HUDEP-2 (cell line): ENCODE measurements at regions not wholly inside any gene's neighbourhood (a gene's known extent, or its start where the extent isn't known, plus 50 kb on each side); places are given as distances from the start of the nearest gene placed in this dataset.
"Not testable (repeated sequence)": the region's sequence is repeated elsewhere in the genome, so short reads cannot be mapped to it uniquely, and the experiment has no call there.

Experiments
- DNase-seq, 76 experiments: peaks; one replicate each; lab custom pipeline; 2025; ENCODE audit not compliant: unreplicated experiment in 76 of 76; lab: John Stamatoyannopoulos, UW

DNA sequence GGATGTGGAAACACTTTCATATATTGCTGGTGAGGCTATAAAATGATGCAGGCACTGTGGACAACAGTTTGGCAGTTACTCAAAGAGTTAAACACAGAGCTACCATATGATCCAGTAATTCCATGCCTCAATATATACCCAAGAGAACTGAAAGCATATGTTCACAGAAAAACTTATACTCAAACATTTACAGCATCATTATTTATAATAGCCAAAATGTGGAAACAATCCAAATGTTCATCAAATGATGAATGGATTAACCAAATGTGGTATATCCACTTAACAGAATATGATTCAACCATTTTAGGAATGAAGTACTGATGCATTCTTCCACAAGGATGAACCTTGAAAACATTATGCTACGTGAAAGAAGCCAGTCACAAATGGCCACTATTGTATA lies 603.8 kb downstream of the IQCM start:
- no peak for DNase-seq

DNA sequence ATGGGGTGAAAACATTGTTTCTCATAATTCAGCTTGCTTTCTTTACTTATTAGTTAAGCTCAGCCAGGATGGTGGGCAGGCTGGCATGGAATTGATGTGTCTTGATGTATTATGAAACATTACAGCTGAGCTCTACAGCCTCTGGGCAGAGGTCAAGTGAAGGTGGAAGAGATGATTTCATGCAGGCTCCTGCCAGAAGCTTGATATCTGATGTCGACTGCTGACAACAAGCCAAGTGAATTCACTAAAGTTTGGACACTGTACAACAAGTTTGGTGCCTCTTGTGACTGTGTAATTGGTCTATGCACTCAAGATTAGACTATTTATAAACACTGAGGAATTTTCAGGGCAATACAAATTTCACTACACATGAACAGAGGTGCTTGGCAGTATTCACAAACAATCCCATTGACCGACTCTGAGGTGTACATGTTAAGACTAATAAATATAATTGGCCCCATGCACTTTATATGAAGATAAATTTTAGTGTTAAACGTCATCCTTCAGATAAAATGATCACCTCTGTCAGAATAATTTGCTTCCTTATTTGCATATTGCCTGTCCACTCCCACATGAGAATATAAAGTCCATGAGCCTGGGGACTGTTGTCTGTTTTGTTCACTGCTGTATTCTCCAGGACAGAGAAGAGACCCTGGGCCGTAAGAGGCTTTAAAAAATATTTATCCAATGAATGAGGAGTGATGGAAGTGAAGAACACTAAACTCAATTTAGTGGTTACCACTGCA lies 612.2 kb downstream of the IQCM start:
- peak in 6 of 76 experiments; percentile 1 to 7 (median 2) for DNase-seq

DNA sequence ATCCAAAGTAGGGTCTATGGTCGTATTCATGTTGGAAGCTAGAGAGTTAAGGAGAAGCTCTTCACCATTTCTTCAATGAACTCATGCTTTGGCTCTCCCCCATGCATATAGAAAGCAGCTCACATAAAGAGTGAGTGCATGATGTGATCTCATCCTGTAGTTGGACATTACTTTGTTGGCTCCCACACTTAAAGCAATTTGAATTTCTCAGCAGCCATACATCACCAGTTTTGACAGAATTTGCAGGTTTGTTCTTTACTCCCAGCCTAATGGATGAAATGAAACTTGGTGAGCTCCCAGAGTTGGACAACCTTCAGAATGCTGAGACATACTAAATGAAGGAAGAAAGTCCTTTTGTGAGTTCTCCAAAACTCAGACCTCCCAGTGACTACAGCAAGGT lies 613.5 kb downstream of the IQCM start:
- DNase-seq = no peak

DNA sequence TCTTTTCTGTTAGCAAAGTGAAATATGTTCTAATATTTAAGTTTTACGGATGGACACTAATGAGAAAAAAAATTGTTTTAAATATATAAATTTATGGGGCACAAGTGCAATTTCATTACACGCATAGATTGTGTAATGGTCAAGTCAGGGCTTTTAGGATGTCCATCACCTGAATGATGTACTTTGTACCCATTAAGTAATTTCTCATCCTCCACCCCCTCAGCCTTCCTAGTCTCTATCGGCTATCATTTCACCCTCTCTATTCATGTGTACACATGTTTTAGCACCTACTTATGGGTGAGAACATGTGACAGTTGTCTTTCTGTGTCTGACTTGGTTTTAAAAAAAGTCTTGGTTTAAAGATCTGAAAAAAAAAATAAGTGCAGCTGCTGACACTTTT lies 616.0 kb downstream of the IQCM start:
- no peak for DNase-seq

DNA sequence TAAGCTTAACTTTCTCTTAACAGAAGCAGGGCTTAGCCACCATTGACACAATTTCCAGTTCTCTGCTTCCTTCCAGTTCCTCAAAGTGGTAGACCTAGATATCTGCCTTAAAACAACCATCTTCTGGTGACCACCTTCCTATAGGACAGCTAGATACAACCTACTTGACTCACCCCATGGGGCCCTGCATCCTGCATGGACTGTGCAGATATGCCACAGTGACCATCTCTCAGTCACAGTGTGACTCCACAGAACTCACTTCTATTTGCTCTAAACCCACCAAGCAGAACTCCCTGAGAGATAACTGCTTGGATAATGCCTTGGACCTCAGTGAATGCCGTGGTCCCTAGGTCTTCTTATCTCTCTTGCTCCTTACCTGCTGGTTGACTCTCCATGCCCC lies 621.6 kb downstream of the IQCM start:
- no peak for DNase-seq

DNA sequence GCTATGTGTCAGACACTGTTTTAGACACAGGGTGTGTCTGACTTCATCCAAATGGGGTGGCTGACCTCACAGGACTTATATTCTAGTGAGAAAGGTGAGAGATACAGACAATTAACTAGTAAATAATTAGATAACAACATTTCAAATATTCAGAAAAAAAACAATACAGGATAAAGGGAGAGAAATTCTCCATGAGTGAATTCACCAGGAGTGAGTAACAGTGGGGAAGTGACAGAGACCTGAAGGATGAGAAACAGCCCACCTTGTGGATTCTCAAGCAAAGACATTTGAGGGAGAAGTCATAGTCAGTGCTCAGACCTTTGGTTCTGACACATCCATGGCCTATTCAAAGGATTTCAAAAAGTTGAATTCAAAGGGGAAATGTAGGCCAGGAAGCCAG lies 627.9 kb downstream of the IQCM start:
- DNase-seq = no peak

DNA sequence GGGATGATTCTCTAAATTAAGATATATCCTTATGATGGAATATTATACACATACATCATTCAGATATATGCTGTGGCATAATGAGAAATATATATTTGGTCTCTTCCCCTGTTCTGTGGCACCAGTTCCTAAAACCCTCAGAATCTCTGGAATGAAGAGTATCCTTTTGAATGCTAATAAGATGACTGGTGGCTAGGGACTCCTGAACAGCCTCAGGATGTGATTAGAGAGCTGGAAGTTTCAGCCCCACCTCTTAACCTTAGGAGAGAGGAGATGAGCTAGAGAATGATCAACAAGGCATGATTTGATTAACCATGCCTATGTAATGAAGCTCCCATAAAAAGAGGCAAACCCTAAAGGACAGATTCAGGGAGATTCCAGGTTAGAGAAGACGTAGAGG lies 632.0 kb downstream of the IQCM start:
- DNase-seq = no peak

DNA sequence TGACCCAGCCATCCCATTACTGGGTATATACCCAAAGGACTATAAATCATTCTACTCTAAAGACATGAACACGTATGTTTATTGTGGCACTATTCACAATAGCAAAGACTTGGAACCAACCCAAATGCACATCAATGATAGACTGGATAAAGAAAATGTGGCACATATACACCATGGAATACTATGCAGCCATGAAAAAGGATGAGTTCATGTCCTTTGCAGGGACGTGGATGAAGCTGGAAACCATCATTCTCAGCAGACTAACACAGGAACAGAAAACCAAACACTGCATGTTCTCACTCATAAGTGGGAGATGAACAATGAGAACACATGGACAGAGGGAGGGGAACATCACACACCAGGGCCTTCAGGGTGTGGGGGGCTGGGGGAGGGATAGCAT lies 634.2 kb downstream of the IQCM start:
- not testable (repeated sequence) for DNase-seq

DNA sequence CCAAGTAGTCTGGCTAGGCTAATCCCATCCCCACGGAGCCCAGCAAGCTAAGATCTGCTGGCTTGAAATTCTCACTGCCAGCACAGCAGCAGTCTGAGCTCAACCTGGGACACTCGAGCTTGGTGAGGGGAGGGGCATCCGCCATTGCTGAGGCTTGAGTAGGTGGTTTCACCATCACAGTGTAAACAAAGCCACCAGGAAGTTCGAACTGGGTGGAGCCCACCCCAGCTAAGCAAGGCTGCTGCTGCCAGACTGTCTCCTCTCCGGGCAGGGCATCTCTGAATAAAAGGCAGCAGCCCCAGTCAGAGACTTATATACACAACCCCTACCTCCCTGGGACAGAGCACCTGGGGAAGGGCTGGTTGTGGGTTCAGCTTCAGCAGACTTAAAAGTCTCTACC lies 639.6 kb downstream of the IQCM start:
- DNase-seq = no peak

DNA sequence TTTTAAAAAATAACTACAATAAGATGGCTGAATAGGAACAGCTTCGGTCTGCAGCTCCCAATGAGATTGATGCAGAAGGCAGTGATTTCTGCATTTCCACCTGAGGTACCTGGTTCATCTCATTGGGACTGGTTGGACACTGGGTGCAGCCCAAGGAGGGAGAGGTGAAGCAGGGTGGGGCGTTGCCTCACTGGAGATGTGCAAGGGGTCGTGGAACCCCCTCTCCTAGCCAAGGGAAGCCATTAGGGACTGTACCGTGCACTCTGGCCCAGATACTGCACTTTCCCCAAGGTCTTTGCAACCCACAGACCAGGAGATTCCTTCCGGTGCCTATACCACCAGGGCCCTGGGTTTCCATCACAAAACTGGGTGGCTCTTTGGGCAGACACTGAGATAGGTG lies 640.1 kb downstream of the IQCM start:
- no peak for DNase-seq

DNA sequence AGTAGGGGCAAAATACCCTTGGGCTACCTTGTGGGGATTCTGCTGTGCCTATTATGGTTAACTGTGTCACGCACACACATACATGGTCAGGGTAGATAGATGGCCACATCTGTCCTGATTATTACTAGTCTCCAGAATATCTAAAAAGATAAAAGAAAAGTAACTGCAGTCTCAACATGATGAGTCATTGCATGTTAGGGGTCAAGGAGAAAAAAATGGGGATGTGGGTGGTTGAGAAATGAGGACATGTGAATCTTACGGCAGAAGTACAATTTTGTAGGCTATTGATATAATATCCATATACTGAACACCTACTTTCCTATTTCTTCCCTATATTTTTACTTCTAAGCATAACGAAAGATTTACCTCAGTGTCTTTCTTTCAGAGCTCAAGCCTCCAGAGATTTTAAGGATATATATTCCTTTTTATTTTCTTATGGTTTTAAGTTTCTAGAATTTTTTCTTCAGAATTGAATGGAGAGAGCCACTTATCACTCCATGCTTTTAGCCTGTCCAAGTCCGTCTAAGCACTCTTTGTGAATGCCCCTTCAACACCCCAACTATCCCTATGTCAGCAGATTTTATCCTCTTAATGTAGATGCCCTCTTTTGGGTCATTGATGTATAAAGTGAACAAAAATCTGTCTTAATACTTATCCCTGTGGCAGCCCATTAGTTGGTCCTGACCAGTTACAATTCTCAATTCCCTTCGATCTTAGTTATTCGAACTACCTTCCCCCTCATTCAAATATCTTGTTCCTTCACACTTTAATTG lies 642.2 kb downstream of the IQCM start:
- peak in 1 of 76 experiments; percentile 1 for DNase-seq

DNA sequence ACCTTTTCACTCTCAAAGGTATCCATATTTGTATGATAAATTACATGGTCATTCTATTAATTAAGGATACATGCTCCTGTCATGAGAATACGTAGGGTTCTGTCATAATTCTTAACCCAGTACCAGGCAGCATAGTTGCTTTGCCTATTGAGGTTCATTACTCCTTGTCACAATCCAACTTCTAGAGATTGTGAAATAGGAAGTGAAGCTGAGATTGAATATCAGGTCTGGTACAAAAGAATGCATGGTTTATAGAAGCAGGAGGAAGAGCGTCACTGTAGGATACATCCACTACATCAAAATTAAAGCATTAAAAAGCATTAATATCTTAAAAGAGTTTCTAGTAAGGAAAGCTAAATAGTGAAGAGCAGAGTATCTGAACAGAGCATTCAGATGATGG lies 647.0 kb downstream of the IQCM start:
- DNase-seq = no peak

DNA sequence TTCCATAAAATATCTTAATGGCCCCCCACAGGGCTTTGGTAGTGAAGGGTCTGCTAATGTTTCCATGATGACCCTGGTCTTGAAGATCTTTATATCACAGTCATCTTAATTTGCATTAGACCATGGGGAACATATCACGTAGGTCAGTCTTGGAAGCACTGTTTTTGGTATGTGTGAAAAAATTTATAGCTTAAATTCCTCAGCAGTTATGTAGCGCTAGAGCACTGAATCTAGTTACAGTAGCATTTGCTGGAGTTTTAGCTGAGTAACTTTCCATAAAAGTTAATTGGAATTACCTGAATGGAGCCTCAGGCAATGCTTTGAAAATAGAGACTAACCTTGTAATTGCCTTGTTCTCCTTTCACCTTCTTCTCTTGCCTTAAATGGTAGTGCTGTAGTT lies 648.8 kb downstream of the IQCM start:
- no peak for DNase-seq

DNA sequence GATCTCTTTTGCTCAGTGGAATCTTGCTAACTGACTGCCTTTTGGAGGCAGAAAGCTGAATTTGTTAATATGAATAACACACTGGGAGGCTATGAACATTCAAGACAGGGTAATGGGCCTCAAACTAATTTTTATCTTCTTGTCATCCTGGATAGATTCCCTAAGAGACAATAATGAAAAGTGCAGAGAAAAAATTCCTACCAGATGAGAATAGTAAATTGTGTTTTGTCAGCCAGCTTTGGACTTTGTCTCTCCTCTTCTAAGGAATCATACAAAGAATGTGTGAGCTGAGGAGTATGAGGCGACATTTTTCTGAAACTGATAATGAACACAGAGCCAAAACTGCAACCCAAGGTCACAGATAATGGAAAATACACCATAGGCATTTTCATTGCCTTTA lies 649.3 kb downstream of the IQCM start:
- DNase-seq = no peak

DNA sequence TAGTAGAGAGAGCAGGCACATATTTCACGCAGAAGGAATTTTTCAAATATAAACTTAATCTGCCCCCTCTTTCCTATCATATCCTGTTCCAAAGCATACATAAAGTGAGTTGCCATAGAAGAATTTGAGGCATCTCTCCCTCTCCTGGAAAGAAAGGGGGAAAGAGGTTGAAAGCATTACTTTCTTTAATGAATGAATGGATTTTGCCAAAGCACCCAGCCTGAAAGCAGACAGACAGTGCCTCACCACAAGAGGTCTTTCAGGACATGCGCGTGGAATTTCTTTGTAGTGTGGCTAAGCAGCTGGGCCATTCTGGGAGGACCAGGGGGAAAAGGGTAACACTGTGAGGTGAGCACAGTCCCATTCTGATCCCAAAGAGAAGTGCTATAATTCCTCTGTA lies 651.4 kb downstream of the IQCM start:
- DNase-seq = no peak

DNA sequence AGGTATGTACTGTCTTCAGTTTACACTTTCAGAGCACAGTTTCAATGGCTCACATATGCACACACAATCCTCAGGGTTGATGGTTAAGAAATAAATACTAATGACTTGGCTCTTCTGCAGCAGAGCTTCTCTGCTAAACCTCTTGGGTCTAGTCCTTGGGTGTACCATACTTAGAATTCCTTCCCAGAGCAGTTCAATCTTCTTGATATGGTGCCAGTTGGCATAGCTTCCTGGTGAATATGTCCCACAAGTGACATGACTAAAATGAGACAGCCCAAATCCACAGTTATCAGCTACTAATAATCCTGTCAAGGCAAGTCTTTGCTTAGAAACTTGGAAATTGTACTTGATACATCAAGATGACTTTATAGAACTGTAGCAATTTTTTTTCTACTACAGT lies 654.4 kb downstream of the IQCM start:
- no peak for DNase-seq

DNA sequence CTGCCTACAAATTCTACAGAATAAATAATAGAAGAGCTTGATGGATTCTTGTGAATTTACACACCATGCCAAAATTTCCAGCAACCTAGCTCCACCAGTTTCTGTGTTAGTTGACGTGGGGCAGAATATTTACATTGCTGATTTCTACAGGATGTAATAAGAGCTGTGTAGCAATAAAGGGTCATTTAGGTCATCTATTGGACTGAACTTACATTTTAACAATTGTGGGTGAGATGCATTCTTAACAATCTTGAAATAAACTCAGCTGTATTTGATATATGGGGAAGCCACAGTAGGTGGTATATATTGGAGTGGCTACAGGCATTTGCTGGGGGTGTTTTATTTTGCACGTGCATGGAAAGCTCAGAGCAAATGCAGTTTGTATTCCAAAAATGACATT lies 655.3 kb downstream of the IQCM start:
- no peak for DNase-seq

DNA sequence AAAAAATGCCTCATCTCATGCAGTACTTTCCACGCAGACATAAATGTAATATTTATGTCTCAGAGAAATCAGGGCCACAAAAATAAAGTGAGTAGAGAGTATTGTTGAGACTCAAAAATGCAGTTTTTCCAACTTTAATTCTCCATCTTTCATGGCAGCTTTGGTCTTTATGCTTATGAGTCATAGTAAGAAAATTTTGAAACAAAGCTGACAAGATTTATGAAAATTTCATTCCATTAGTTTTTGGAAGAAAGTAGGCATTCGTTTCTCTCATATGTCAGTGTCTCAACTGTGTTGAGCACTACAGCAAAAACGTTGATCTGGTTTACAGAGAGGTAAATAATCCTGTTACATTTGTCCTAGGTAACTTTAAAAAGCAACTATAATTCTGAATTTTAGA lies 656.8 kb downstream of the IQCM start:
- DNase-seq = no peak

DNA sequence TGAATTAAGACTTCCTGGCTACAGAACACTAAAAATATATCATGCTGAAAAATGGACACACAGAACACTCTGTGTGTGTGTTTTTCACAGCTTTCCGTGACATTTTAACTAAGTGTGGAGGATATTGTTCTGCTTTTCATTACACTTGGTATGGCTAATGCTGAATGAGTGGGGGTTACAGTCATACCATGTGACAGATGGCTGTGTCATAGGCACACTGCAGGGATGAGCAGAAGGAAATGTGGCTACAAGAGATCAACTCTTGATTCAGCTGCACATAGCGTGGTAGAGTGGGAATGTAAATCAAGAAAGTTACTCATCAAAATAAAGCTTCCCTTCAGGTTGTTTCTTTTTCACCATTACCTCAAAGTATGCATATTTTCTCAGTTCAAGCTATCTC lies 669.8 kb downstream of the IQCM start:
- no peak for DNase-seq

DNA sequence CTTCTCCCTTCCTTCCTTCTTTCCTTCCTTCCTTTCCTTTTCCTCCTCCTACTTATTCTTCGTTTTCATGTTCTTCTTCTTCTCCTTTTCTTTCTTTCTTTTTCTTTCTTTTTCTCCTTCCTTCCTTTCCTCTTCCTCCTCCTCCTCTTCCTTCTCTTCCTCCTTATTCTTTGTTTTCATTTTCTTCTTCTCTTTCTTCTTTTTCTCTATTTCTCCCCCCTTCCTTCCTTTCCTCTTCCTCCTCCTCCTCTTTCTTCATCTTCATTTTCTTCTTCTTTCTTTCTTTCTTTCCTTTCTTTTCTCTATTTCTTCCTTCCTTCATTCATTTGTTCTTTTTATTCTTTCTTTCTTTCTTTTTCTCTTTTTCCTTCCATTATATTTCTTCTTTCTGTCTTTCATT lies 671.6 kb downstream of the IQCM start:
- no peak for DNase-seq

DNA sequence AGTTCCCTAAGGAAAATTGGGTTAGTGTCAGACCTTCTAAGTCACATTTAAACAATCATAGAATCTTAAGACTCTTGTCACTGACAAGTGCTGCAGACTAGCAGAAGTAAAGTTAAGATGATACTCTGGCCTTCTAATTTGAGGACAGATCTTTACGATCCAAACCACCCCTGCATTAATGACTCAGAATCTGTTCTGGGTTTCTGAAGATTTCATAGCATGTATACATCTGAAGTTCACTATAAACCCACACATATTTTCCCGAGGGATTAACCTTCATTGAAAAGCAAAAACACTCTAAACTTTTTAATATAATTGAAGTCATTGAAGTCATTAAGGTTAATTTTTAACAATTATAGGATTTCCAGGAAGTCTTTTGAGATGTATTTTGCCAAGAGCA lies 674.3 kb downstream of the IQCM start:
- no peak for DNase-seq

DNA sequence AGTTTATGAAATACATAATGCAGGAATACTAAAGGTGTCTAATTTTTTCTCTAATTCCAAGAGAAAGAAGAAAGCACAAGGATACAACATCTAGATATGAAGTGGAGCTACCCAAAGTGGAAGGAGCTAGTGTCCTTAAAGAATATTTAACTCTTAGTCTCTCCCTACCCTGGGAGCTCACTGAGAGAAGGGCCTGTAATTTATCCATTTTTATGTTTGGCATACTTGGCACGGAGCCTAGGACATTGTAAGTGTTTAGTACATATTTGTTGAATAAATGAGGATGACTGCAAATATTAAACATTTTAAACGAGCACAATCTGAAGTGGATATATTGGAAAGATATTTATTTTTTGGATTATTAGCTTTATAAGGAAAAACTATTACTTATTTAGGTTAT lies 674.8 kb downstream of the IQCM start:
- DNase-seq = no peak
